ENCODE measurements at regions not wholly inside any gene's neighbourhood (a gene's known extent, or its start where the extent isn't known, plus 50 kb on each side); places are given as distances from the start of the nearest gene placed in this dataset.

GRCh38 chr1:78755986-78756385 is 106.4 kb downstream of the IFI44 start:
- H3K4me3 ChIP-seq (ENCODE audit: low read depth, low read length): no peak overlapping the region
- TF ChIP-seq CTCF (IDR thresholded peaks at IDR 0.05; ENCODE audit: borderline replicate concordance, insufficient read depth, low read depth, low read length): no peak

- no peak for TF ChIP-seq CTCF (IDR thresholded peaks at IDR 0.05; ENCODE audit: borderline replicate concordance, insufficient read depth, low read depth, low read length)
- no peak overlapping the region for H3K4me3 ChIP-seq (ENCODE audit: low read depth, low read length)
Measured at GRCh38 chr1:78758506-78758905, 108.9 kb downstream of the IFI44 start.

DNA sequence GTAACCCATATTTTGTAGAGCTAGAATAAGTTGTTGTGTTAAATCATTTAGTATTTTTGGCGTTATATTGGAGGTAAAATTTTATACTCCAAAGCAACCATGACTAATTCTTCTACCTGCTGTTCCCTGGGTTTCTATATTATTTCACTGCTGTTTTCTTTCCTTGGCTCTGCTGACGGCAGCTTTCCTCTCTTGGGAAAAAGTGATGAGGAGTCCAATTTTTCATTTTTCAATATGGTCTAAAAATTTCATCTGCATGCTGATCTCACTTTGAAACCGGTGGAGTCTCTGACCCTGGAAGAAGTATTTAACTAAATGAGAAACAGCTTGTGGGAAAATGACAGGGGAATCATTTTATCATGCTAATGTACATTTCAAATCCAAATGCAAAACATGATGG is 110.2 kb downstream of the IFI44 start:
- no peak for TF ChIP-seq CTCF (IDR thresholded peaks at IDR 0.05; ENCODE audit: borderline replicate concordance, insufficient read depth, low read depth, low read length)
- H3K4me3 ChIP-seq (ENCODE audit: low read depth, low read length): no peak overlapping the region

- no peak for TF ChIP-seq CTCF (IDR thresholded peaks at IDR 0.05; ENCODE audit: borderline replicate concordance, insufficient read depth, low read depth, low read length)
- no peak overlapping the region for H3K4me3 ChIP-seq (ENCODE audit: low read depth, low read length)
Measured at GRCh38 chr1:78760858-78761257, 111.2 kb downstream of the IFI44 start.

DNA sequence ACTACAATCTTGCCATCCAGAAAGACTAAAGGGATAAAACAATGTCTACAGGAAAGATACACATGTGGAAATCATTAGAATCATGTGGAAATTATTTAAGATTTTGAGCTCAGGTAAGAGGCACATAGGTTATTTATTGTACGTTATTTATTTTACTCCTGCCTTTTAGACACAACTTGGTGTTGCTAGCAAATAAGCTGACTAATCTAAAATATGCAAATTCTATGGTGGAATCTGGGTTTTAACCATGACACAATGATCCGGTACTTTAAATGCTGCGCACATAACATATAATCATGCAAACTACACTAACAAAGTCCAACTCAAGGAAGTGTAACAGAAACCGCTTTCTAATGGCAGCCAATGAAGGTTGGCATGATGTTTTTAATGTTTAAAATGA is 112.5 kb downstream of the IFI44 start:
- no peak overlapping the region for H3K4me3 ChIP-seq (ENCODE audit: low read depth, low read length)
- TF ChIP-seq CTCF (IDR thresholded peaks at IDR 0.05; ENCODE audit: borderline replicate concordance, insufficient read depth, low read depth, low read length): no peak

DNA sequence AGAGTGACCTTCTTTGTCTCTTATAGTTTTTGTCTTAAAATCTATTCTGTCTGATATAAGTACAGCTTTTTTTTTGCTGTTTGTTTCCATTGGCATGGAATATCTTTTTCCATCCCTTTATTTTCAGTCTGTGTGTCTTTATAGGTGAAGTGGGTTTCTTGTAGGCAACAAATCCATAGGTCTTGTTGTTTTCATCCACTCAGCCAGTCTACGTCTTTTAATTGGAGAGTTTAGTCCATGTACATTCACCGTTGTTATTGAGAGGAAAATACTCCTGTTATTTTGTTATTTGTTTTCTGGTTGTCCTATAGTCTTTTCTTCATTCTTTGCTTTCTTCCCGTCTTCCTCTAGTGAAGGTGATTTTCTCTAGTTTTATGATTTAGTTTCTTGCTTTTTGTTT is 115.9 kb downstream of the IFI44 start:
- no peak for TF ChIP-seq CTCF (IDR thresholded peaks at IDR 0.05; ENCODE audit: borderline replicate concordance, insufficient read depth, low read depth, low read length)
- no peak overlapping the region for H3K4me3 ChIP-seq (ENCODE audit: low read depth, low read length)

DNA sequence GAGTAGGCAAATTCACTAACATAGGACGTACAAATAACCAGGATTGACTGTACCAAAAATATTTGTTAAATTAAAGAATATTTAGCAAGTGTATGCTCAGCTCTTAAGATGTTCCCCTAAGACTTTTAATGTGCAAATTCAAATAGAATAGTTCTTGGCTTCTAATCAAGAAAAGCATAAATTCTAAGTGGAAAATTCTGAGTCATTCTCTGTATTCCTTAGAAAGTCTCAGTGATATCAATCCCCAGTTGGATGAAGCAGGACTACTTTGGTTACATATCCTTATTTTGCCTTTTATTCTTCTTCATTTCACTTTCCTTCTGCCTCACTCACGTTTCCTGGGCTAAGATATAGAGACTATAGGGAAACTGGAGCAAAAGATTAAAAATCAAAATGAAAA is 130.2 kb downstream of the IFI44 start:
- H3K4me3 ChIP-seq (ENCODE audit: low read depth, low read length): no peak overlapping the region
- TF ChIP-seq CTCF (IDR thresholded peaks at IDR 0.05; ENCODE audit: borderline replicate concordance, insufficient read depth, low read depth, low read length): no peak
